ENCODE measurements at regions not wholly inside any gene's neighbourhood (a gene's known extent, or its start where the extent isn't known, plus 50 kb on each side); places are given as distances from the start of the nearest gene placed in this dataset.
"Not testable (repeated sequence)": the region's sequence is repeated elsewhere in the genome, so short reads cannot be mapped to it uniquely, and the experiment has no call there.

DNA sequence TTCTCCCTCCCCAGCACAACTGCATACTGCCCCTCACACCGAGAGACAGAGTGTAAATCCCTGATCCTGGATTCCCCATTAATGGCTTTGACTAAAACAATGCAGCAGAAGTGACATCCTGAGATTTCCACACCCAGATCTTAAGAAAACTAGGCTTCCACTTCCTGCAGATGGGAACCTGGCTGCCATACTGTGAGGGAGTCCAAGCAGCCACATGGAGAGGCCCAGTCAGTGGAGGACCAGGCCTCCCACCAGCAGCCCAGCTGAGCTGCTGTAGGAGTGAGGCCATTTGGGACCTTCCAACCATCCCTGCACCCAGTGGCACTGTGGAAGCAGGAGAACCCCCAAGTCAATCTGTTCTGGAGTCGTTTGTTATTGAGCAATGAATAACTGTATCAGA, 120.6 kb downstream of the CRYAA start:
- no peak for DNase-seq (ENCODE audit: low read depth in 2 of 2)

- DNase-seq (ENCODE audit: low read depth in 2 of 2) = no peak
Observed at GRCh38 chr21:43287795-43288755, 119.3 kb downstream of the CRYAA start.

DNA sequence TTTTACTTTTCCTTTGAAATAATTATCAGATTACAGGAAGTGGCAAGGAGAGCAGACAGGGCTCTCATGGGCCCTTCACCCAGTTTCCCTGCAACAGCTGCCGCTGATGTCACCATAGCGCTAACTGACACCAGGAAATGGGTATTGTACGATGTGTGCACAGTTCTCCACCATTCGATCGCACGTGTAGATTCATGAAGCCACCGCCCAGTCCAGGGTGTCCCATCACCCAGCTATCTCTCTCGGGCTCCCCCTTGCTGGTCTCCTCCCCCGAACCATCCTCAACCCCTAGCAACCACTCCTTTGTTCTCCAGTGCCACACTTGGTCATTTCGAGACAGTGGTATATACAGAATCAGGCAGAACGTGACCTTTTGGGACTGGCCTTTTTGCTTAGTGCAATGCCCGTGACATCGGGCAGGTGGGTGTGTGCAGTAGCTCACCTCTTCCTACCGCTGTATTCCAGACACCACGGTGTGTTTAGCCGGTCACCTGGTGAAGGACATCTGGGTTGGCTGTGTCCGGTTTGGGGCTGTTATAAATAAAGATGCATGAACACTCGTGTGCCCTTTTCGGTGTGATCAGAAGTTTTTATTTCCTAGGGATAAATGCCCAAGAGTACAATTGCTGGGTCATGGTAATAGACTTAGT, 118.4 kb downstream of the CRYAA start:
- no peak for DNase-seq (ENCODE audit: low read depth in 2 of 2)

- DNase-seq (ENCODE audit: low read depth in 2 of 2) = no peak
Observed at GRCh38 chr21:43286196-43286595, 117.4 kb downstream of the CRYAA start.

DNA sequence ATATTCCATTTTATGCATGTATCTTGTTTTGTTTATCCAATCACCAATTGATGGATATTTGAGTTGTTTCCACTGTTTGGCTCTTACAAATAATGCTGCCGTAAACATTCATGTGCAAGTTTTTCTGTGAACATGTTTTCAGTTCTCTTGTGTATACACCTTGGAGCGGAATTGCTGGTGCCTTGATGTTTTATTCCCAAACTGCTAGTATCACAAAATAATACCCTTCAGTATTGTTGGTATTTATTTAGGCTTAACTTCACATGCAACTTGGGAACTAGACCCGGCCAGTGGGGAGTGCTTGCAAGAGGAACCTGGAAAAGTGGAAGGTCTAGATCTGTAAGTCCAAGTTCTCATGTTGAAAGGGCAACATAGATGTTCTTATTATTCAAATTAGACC, 115.9 kb downstream of the CRYAA start:
- DNase-seq (ENCODE audit: low read depth in 2 of 2) = no peak

DNA sequence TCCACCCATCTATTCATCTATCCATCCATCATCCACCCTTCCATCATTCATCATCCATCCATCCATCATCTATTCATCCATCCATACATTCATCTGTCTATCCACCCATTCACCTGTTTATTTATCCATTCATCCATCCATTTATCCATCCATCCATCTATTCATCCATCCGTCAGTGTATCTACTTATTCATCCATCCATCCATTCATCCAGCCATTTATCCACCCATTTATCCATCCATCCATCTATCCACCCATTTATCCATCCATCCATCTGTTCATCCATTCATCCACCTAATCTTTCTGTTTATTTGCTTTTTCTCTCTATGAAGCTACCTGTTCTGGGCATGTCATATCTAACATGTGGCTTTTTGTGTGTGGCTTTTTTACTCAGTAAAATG, 115.4 kb downstream of the CRYAA start:
- DNase-seq (ENCODE audit: low read depth in 2 of 2) = no peak

DNA sequence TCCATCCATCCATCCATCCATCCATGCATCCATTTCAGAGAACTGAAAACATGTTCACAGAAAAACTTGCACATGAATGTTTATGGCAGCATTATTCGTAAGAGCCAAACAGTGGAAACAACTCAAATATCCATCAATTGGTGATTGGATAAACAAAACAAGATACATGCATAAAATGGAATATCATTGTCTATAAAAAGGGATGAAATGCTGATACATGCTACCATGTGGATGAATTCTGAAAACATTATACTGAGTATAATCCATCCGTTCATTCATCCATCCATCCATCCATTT, 115.1 kb downstream of the CRYAA start:
- not testable (repeated sequence) for DNase-seq (ENCODE audit: low read depth in 2 of 2)

DNA sequence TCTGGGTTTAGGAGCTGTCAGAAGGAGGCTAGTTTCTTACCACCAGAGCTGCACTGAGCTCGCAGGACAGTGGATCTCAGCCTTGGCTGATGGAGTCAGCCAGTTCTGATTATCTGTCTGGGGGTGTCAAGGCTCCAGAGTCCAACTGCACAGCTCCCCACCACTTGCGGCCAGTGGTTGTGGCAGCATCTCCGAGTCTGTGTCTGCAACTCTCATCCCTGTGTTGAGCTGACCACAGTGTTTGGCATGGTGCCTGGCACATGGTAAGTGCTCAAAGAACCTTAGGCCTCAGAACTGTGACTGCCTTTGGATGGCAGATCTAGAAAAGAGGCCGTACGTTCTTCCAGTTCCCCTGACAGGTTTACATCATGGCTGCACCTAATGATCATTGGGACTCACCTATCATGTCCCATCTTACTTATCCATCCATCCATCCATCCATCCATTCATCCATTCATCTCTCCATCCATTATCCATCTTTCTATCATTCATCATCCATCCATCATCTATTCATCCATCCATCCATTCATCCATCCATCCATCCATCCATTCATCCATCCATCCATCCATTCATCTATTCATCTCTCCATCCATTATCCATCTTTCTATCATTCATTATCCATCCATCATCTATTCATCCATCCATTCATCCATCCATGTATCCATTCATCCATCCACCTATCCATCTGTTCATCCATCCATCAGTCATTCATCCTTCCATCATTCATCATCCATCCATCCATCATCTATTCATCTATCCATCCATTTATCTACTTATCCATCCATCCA, 114.5 kb downstream of the CRYAA start:
- DNase-seq (ENCODE audit: low read depth in 2 of 2) = no peak

GRCh38 chr21:43282358-43283120, 113.7 kb downstream of the CRYAA start:
- DNase-seq (ENCODE audit: low read depth in 2 of 2) = no peak

GRCh38 chr21:43281661-43282357, 113.0 kb downstream of the CRYAA start:
- no peak for DNase-seq (ENCODE audit: low read depth in 2 of 2)

DNA sequence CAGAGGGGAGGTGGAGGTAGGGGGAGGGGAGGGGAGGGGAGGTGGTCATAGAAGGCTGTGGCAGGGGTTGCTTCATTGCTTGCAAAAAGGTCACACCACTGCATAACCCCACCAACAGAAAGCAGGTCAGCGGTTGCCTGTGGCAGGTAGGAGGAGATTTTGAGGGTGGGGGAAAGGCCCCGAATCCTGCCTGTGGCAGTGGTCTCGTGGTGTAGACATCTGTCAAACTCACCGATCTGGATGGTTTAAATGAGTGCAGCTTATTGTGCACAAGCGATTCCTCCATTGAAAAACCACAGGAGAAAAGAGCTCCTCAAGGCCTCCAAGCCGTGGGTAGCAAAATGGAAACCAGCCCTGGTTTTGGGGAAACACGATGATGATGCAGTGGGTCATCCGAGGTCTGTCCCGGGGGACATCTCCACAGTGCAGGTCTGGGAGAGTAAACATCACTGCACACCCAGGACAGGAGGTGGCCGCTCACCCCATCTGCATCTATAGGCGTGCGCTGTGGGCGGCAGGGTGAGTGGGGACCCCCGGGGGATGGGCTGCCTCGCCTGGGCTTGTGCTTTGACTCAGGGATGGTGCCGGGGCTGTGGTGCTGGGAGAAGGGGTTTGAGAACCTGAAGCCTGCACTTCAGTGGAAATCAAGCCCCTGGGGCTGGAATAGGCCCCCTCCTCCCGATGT, 112.3 kb downstream of the CRYAA start:
- no peak for DNase-seq (ENCODE audit: low read depth in 2 of 2)

DNA sequence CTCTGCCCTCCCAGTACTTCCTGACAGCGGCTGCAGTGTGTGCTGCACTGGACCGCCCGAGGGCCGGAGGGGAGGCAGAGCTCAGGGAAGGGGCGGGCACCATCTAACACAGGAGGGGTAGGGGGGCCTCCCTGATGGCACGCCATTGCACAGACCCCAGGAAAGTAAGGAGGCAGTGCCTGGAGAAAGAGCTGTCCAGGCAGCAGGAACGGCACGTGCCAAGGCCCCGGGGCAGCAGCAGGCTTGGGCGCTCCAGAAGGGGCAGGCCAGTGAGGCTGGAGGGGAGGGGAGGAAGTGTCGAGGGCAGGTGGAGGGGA, 110.7 kb downstream of the CRYAA start:
- no peak for DNase-seq (ENCODE audit: low read depth in 2 of 2)

DNA sequence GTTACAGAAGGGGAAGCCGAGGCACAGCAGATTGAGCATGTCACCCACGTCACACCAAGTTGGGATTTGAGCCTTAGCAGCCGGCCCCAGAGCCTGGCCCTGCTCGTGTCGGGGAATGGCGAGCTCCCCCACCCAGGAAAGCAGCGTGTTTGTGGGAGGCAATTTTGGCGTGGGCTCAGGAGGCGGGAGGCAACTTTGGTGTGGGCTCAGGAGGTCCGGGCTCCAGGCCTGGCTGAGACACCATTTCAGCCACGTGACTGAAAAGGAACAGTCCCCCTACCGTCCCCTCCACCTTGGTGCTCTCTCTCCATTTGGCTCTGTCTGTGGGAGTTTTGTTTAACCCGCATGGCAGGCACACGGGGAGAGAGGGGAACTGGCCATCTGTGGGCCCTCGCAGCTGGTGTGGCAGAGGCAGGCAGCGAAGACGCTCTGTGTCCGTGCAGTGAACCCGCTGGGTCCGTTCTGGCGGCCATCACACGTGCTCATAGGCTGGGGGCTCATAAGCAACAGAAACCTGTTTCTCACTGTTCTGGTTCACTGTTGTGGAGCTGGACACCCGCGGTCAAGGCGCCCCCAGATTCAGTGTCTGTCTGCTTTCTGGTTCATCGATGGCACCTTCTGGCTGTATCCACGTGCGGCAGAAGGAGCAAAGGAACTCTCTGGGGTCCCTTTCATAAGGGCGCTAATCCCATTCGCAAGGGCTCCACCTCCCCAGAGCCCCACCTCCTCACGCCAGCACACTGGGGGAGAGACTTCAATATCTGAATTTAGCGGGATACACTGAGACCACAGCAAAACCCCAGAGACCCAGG, 110.2 kb downstream of the CRYAA start:
- DNase-seq (ENCODE audit: low read depth in 2 of 2) = no peak

DNA sequence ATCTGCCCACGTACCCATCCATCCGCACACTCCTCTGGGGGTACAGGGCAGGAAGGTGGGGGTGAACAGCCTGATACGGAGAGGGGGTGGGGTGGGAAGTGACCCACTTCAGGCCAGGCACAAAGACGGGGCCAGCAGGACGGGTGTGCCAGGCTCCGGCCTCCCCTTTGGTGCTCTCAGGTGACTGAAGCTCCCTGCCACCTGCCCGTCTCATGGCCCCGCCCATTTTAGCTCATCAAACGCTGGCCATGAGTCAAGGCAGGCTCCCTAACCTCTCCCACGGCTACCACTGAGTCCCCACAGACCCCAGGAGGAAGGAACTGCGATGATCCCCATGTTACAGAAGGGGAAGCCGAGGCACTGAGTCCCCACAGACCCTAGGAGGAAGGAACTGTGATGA, 109.6 kb downstream of the CRYAA start:
- no peak for DNase-seq (ENCODE audit: low read depth in 2 of 2)

GRCh38 chr21:43277481-43278351, 108.9 kb downstream of the CRYAA start:
- no peak for DNase-seq (ENCODE audit: low read depth in 2 of 2)

GRCh38 chr21:43276811-43277210, 108.0 kb downstream of the CRYAA start:
- no peak for DNase-seq (ENCODE audit: low read depth in 2 of 2)

DNA sequence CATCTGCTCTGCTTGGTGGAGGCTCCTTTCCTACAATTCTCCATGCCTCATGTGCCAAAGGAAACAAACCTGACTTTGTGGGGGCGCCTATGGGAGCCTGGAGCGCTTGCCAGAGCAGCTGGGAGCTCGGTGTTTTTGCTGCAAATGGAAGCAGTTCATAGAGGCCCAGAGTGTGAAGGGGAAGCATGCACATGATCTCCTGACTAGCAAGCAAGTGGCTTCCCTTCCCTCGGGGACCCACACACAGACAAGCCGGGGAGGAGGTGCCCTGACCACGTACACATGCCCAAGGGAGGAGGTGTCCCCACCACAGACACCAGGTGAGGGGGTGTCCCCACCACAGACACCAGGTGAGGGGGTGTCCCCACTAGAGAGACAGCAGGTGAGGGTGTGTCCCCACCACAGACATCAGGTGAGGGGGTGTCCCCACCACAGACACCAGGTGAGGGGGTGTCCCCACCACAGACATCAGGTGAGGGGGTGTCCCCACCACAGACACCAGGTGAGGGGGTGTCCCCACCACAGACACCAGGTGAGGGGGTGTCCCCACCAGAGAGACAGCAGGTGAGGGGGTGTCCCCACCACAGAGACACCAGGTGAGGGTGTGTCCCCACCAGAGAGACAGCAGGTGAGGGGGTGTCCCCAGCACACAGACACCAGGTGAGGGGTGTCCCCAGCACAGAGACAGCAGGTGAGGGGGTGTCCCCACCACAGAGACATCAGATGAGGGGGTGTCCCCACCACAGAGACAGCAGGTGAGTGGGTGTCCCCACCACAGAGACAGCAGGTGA, 106.8 kb downstream of the CRYAA start:
- DNase-seq (ENCODE audit: low read depth in 2 of 2) = no peak

DNA sequence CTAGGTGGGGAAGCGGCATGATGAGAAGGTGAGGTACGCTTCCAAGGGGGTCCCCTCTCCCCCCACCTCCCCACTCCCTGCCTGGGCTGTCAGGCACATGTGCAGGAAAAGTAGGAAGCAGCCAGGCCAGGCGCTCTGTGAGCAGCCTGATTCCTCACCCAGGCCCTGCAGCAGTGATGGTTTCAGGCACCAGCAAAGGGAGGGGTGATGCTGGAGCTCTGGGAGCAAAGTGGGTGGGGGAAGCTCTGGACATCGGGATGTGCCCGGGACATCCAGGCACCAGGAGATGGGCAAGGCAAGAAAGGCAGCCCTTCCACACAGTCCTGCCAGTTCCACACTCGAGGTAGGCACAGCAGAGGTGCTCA, 106.1 kb downstream of the CRYAA start:
- no peak for DNase-seq (ENCODE audit: low read depth in 2 of 2)
